Suprapubic skin (tissue), 4 donors: ENCODE measurements at regions not wholly inside any gene's neighbourhood (a gene's known extent, or its start where the extent isn't known, plus 50 kb on each side); places are given as distances from the start of the nearest gene placed in this dataset.

ENCODE experiments used
- CTCF ChIP-seq, 2 donors: fragments of 200-600 bp in 1 of 2; fragments of 450-650 bp in 1 of 2; sonication (generic) in 1 of 2; IDR thresholded peaks; one replicate each; pipeline ENCODE4 v1.5.1; 2016 to 2019; ENCODE audit warnings: antibody characterized with exemption in 2 of 2, mild to moderate bottlenecking in 1 of 2, moderate library complexity in 1 of 2
- POLR2A ChIP-seq, 2 donors: fragments of 450-650 bp; IDR thresholded peaks; one replicate each; pipeline ENCODE4 v1.6.1; 2017; ENCODE audit warnings: antibody characterized with exemption in 2 of 2, mild to moderate bottlenecking in 2 of 2, moderate library complexity in 2 of 2
- POLR2AphosphoS5 ChIP-seq, 3 donors: sonication (generic); formaldehyde crosslinking; IDR thresholded peaks; one replicate each; pipeline ENCODE4 v1.6.1; 2017; ENCODE audit warnings: antibody characterized with exemption in 3 of 3

- TF ChIP-seq POLR2A (IDR thresholded peaks at IDR 0.05) (no peak), CTCF (IDR thresholded peaks at IDR 0.05) (no peak), POLR2AphosphoS5 (IDR thresholded peaks at IDR 0.05) (no peak)
These were observed 969.7 kb upstream of the USP15 start for GRCh38 chr12:61290473-61290872.
